ENCODE measurements at regions not wholly inside any gene's neighbourhood (a gene's known extent, or its start where the extent isn't known, plus 50 kb on each side); places are given as distances from the start of the nearest gene placed in this dataset.

- Histone ChIP-seq H3K27ac (ENCODE audit: low read depth, low read length) (no peak overlapping the region), H3K27me3 (ENCODE audit: control insufficient read depth in 3 of 3, insufficient read depth in 3 of 3, low read length in 3 of 3) (no peaks in the 10 kb centered on the region), H3K9ac (ENCODE audit: low read depth in 1 of 3, low read length in 3 of 3) (no peak overlapping the region), H3K4me1 (ENCODE audit: control insufficient read depth in 3 of 3, insufficient read depth in 3 of 3, low read length in 3 of 3) (peaks cover 0 to 4% (median 0%) of the 10 kb centered on the region in 3 donors), H3K9me3 (ENCODE audit: control insufficient read depth in 3 of 3, low read length in 3 of 3) (no peaks in the 10 kb centered on the region), H3K36me3 (ENCODE audit: control insufficient read depth in 3 of 3, insufficient read depth in 3 of 3, low read length in 3 of 3) (no peaks in the 10 kb centered on the region), H3K4me3 (ENCODE audit: low read length in 3 of 3) (no peak overlapping the region)
Observed at GRCh38 chr17:13776027-13776551, 174.4 kb upstream of the HS3ST3A1 start.

DNA sequence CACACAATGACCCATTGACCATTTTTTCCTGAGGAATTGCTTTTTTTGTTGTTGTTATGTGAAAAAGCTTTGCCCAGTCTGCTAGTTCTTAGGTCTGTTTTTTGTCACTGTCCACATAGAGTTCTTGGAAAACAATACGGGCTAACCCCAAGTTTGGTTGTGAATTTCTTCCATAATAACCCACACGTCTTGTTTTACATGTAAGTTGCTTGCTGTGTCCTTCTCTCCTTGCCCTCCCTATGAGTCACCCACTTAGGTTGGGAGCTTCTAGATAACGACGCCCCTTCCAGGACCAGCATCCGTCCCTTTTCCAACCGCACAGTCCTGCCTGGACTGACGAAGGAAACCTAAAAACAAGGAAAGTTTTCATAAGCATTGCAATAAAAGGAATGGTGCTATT is 175.3 kb upstream of the HS3ST3A1 start:
- H3K27me3 ChIP-seq (ENCODE audit: control insufficient read depth in 3 of 3, insufficient read depth in 3 of 3, low read length in 3 of 3): no peaks in the 10 kb centered on the region
- no peaks in the 10 kb centered on the region for H3K36me3 ChIP-seq (ENCODE audit: control insufficient read depth in 3 of 3, insufficient read depth in 3 of 3, low read length in 3 of 3)
- no peak overlapping the region for H3K4me3 ChIP-seq (ENCODE audit: low read length in 3 of 3)
- H3K4me1 ChIP-seq (ENCODE audit: control insufficient read depth in 3 of 3, insufficient read depth in 3 of 3, low read length in 3 of 3): peaks cover 0 to 4% (median 0%) of the 10 kb centered on the region in 3 donors
- no peak overlapping the region for H3K27ac ChIP-seq (ENCODE audit: low read depth, low read length)
- H3K9me3 ChIP-seq (ENCODE audit: control insufficient read depth in 3 of 3, low read length in 3 of 3): no peaks in the 10 kb centered on the region
- H3K9ac ChIP-seq (ENCODE audit: low read depth in 1 of 3, low read length in 3 of 3): no peak overlapping the region

DNA sequence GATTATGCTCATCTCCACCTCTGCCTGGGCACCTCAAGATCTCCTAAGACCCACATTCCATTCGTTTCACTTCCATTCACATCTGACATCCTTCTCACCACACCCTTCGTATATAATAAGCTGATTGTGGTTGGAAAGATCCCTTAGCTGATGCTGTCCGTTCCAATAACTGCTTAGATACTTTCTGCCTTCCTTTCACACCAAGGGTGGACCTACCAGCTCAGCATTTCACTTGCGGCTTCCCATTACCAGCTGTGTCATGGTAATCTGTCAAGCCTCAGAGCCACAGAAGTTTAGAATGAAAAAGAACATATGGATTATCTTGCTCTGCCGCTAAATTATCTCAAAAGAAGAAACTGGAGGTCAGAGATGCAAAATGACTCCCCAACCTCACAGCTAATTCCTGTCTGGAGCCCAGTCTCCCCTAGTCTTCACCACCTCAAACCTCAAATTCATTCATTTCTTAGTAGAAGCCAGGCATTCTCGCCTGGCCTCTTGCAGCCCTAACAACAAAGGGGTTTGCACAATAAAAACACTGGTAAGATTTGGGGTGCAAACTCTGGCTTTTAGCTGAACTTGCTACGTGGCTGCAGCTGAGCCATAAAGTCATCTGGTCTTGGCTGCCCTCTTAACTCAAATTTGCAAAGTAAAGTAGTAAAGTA is 182.8 kb upstream of the HS3ST3A1 start:
- no peaks in the 10 kb centered on the region for H3K9me3 ChIP-seq (ENCODE audit: control insufficient read depth in 3 of 3, low read length in 3 of 3)
- H3K9ac ChIP-seq (ENCODE audit: low read depth in 1 of 3, low read length in 3 of 3): no peak overlapping the region
- no peak overlapping the region for H3K27ac ChIP-seq (ENCODE audit: low read depth, low read length)
- H3K4me3 ChIP-seq (ENCODE audit: low read length in 3 of 3): no peak overlapping the region
- H3K36me3 ChIP-seq (ENCODE audit: control insufficient read depth in 3 of 3, insufficient read depth in 3 of 3, low read length in 3 of 3): no peaks in the 10 kb centered on the region
- H3K4me1 ChIP-seq (ENCODE audit: control insufficient read depth in 3 of 3, insufficient read depth in 3 of 3, low read length in 3 of 3): no peaks in the 10 kb centered on the region
- no peaks in the 10 kb centered on the region for H3K27me3 ChIP-seq (ENCODE audit: control insufficient read depth in 3 of 3, insufficient read depth in 3 of 3, low read length in 3 of 3)

- H3K9me3 ChIP-seq (ENCODE audit: control insufficient read depth in 3 of 3, low read length in 3 of 3): peaks cover 0 to 5% (median 0%) of the 10 kb centered on the region in 3 donors
- H3K4me1 ChIP-seq (ENCODE audit: control insufficient read depth in 3 of 3, insufficient read depth in 3 of 3, low read length in 3 of 3): no peaks in the 10 kb centered on the region
- no peak overlapping the region for H3K27ac ChIP-seq (ENCODE audit: low read depth, low read length)
- H3K36me3 ChIP-seq (ENCODE audit: control insufficient read depth in 3 of 3, insufficient read depth in 3 of 3, low read length in 3 of 3): no peaks in the 10 kb centered on the region
- H3K9ac ChIP-seq (ENCODE audit: low read depth in 1 of 3, low read length in 3 of 3): no peak overlapping the region
- H3K27me3 ChIP-seq (ENCODE audit: control insufficient read depth in 3 of 3, insufficient read depth in 3 of 3, low read length in 3 of 3): no peaks in the 10 kb centered on the region
- H3K4me3 ChIP-seq (ENCODE audit: low read length in 3 of 3): no peak overlapping the region
Observed at GRCh38 chr17:13785981-13786598, 184.4 kb upstream of the HS3ST3A1 start.

DNA sequence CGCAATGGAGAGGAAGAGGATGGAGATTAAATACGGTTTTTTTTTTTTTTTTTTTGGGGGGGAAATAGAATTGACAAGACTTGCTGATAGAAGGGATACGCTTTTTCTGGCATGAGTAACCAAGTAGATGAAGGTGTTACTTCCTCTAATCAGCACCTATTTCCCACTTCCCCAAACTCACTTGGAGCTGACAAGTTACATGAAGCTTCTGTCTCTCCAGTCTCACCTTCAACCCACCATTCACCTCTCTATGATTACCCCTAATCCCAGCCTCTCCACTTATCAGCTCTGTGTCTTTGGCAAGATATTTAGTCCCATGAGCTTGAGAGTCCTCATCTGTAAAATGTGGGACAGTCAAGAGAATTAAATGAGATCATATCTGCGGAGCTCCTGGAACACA is 185.9 kb upstream of the HS3ST3A1 start:
- H3K36me3 ChIP-seq (ENCODE audit: control insufficient read depth in 3 of 3, insufficient read depth in 3 of 3, low read length in 3 of 3): no peaks in the 10 kb centered on the region
- H3K4me3 ChIP-seq (ENCODE audit: low read length in 3 of 3): no peak overlapping the region
- no peaks in the 10 kb centered on the region for H3K4me1 ChIP-seq (ENCODE audit: control insufficient read depth in 3 of 3, insufficient read depth in 3 of 3, low read length in 3 of 3)
- H3K9ac ChIP-seq (ENCODE audit: low read depth in 1 of 3, low read length in 3 of 3): no peak overlapping the region
- H3K27me3 ChIP-seq (ENCODE audit: control insufficient read depth in 3 of 3, insufficient read depth in 3 of 3, low read length in 3 of 3): no peaks in the 10 kb centered on the region
- H3K9me3 ChIP-seq (ENCODE audit: control insufficient read depth in 3 of 3, low read length in 3 of 3): peaks cover 0 to 5% (median 0%) of the 10 kb centered on the region in 3 donors
- H3K27ac ChIP-seq (ENCODE audit: low read depth, low read length): no peak overlapping the region

GRCh38 chr17:13788385-13788784 is 186.7 kb upstream of the HS3ST3A1 start:
- Histone ChIP-seq H3K36me3 (ENCODE audit: control insufficient read depth in 3 of 3, insufficient read depth in 3 of 3, low read length in 3 of 3) (no peaks in the 10 kb centered on the region), H3K9ac (ENCODE audit: low read depth in 1 of 3, low read length in 3 of 3) (no peak overlapping the region), H3K27me3 (ENCODE audit: control insufficient read depth in 3 of 3, insufficient read depth in 3 of 3, low read length in 3 of 3) (no peaks in the 10 kb centered on the region), H3K4me1 (ENCODE audit: control insufficient read depth in 3 of 3, insufficient read depth in 3 of 3, low read length in 3 of 3) (no peaks in the 10 kb centered on the region), H3K9me3 (ENCODE audit: control insufficient read depth in 3 of 3, low read length in 3 of 3) (peaks cover 0 to 5% (median 0%) of the 10 kb centered on the region in 3 donors), H3K4me3 (ENCODE audit: low read length in 3 of 3) (no peak overlapping the region), H3K27ac (ENCODE audit: low read depth, low read length) (no peak overlapping the region)

DNA sequence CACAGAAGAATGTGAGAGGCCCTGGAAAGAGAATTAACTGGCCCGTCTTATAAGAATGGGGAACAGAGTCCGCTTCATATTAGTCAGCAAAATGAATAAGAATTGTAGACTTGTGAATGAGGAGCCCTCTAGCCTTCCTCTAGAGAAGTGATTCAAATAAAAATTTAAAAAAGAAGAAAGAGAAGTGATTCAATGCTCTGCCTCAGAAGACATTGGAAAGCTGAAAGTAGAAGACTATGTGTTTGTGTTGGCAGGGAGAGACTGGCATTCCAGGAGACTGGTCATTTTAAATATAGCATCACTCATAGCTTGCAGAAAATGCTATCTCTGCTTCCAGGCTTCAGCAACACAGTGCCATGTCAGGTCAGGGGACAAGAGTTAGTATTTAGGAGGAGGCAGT is 190.6 kb upstream of the HS3ST3A1 start:
- H3K36me3 ChIP-seq (ENCODE audit: control insufficient read depth in 3 of 3, insufficient read depth in 3 of 3, low read length in 3 of 3): no peaks in the 10 kb centered on the region
- peaks cover 0 to 5% (median 0%) of the 10 kb centered on the region in 3 donors for H3K9me3 ChIP-seq (ENCODE audit: control insufficient read depth in 3 of 3, low read length in 3 of 3)
- no peaks in the 10 kb centered on the region for H3K4me1 ChIP-seq (ENCODE audit: control insufficient read depth in 3 of 3, insufficient read depth in 3 of 3, low read length in 3 of 3)
- no peak overlapping the region for H3K4me3 ChIP-seq (ENCODE audit: low read length in 3 of 3)
- H3K27me3 ChIP-seq (ENCODE audit: control insufficient read depth in 3 of 3, insufficient read depth in 3 of 3, low read length in 3 of 3): no peaks in the 10 kb centered on the region
- H3K9ac ChIP-seq (ENCODE audit: low read depth in 1 of 3, low read length in 3 of 3): no peak overlapping the region
- H3K27ac ChIP-seq (ENCODE audit: low read depth, low read length): no peak overlapping the region

DNA sequence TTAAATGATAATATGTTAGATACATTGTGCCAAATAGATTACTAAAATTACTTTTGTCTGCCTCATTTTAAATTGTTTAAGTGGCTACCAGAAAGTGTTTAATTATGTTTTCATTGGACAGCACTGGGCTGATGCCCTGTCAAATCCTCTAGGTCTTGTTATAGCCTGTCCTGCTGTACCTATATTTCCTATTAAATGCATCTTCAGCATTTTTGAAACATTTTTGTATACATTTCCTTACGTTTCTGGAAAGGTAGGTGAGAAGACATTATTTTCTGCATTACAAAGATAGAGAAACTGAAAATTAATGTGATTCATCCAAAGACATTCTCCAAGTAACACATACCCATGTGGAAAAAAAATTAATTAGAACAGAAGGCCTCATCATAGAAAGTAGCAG is 192.2 kb upstream of the HS3ST3A1 start:
- no peak overlapping the region for H3K27ac ChIP-seq (ENCODE audit: low read depth, low read length)
- H3K4me1 ChIP-seq (ENCODE audit: control insufficient read depth in 3 of 3, insufficient read depth in 3 of 3, low read length in 3 of 3): no peaks in the 10 kb centered on the region
- no peak overlapping the region for H3K9ac ChIP-seq (ENCODE audit: low read depth in 1 of 3, low read length in 3 of 3)
- H3K27me3 ChIP-seq (ENCODE audit: control insufficient read depth in 3 of 3, insufficient read depth in 3 of 3, low read length in 3 of 3): no peaks in the 10 kb centered on the region
- H3K4me3 ChIP-seq (ENCODE audit: low read length in 3 of 3): no peak overlapping the region
- H3K9me3 ChIP-seq (ENCODE audit: control insufficient read depth in 3 of 3, low read length in 3 of 3): peaks cover 0 to 5% (median 0%) of the 10 kb centered on the region in 3 donors
- no peaks in the 10 kb centered on the region for H3K36me3 ChIP-seq (ENCODE audit: control insufficient read depth in 3 of 3, insufficient read depth in 3 of 3, low read length in 3 of 3)

DNA sequence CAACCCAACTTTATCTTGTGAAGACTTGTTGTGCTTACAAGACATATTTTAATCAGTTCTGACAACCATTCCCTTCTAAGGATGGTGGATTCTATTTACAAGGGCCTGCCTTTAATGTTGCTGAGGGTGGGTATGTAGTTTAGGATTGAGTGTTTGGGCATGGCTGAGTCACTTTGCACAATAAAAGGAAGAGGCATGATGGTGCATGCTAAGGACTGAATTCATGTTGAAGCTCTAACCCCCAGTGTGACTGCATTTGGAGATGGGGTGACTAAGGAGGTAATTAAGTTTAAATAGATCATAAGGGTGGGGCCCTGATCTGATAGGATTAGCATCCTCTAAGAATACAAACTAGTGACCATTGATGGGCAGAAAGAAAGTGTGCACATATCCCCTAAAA is 196.1 kb upstream of the HS3ST3A1 start:
- Histone ChIP-seq H3K9me3 (ENCODE audit: control insufficient read depth in 3 of 3, low read length in 3 of 3) (no peaks in the 10 kb centered on the region), H3K36me3 (ENCODE audit: control insufficient read depth in 3 of 3, insufficient read depth in 3 of 3, low read length in 3 of 3) (no peaks in the 10 kb centered on the region), H3K27ac (ENCODE audit: low read depth, low read length) (no peak overlapping the region), H3K9ac (ENCODE audit: low read depth in 1 of 3, low read length in 3 of 3) (no peak overlapping the region), H3K4me1 (ENCODE audit: control insufficient read depth in 3 of 3, insufficient read depth in 3 of 3, low read length in 3 of 3) (no peaks in the 10 kb centered on the region), H3K4me3 (ENCODE audit: low read length in 3 of 3) (no peak overlapping the region), H3K27me3 (ENCODE audit: control insufficient read depth in 3 of 3, insufficient read depth in 3 of 3, low read length in 3 of 3) (no peaks in the 10 kb centered on the region)

DNA sequence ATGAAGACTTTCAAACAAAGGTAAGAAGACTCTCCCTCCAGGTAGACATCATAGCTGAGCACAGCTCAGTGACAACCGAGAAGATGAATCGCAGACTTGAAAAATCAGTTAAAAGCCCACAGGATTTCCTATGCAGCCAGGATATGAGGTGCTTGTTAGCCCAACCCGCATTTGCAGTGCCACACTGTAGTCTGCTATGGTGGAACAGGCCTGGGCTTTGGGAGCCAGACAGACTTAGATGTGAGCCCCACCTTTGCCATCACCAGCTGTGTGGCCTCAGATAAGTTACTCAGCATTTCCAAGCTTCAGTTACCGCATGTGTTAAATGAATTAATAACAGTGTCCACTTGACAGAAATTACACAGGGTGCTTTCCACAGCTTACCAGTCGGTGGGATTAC is 204.4 kb upstream of the HS3ST3A1 start:
- H3K27ac ChIP-seq (ENCODE audit: low read depth, low read length): no peak overlapping the region
- H3K4me1 ChIP-seq (ENCODE audit: control insufficient read depth in 3 of 3, insufficient read depth in 3 of 3, low read length in 3 of 3): no peaks in the 10 kb centered on the region
- H3K36me3 ChIP-seq (ENCODE audit: control insufficient read depth in 3 of 3, insufficient read depth in 3 of 3, low read length in 3 of 3): no peaks in the 10 kb centered on the region
- no peaks in the 10 kb centered on the region for H3K27me3 ChIP-seq (ENCODE audit: control insufficient read depth in 3 of 3, insufficient read depth in 3 of 3, low read length in 3 of 3)
- H3K9ac ChIP-seq (ENCODE audit: low read depth in 1 of 3, low read length in 3 of 3): no peak overlapping the region
- no peak overlapping the region for H3K4me3 ChIP-seq (ENCODE audit: low read length in 3 of 3)
- H3K9me3 ChIP-seq (ENCODE audit: control insufficient read depth in 3 of 3, low read length in 3 of 3): no peaks in the 10 kb centered on the region
